HEK293T (cell line): ENCODE measurements at regions not wholly inside any gene's neighbourhood (a gene's known extent, or its start where the extent isn't known, plus 50 kb on each side); places are given as distances from the start of the nearest gene placed in this dataset.

Source experiments
- BHLHE40 ChIP-seq: fragments of 450-650 bp; IDR thresholded peaks from 2 replicates; pipeline ENCODE4 v1.6.1; 2016; ENCODE audit warnings: mild to moderate bottlenecking, moderate library complexity, borderline replicate concordance
- ELF4 ChIP-seq: fragments of 450-650 bp; IDR thresholded peaks from 2 replicates; pipeline ENCODE4 v1.6.1; 2017; ENCODE audit warnings: antibody characterized with exemption
- SP1 ChIP-seq: fragments of 450-650 bp; IDR thresholded peaks from 2 replicates; pipeline ENCODE4 v1.6.1; 2017

- no peak for TF ChIP-seq BHLHE40
- TF ChIP-seq ELF4 = no peak
- no peak for TF ChIP-seq SP1
Observed at GRCh38 chr15:26015516-26016075, 152.5 kb upstream of the ATP10A start.
